KBM-7 (cell line): ENCODE measurements at regions not wholly inside any gene's neighbourhood (a gene's known extent, or its start where the extent isn't known, plus 50 kb on each side); places are given as distances from the start of the nearest gene placed in this dataset.
"Not testable (repeated sequence)": the region's sequence is repeated elsewhere in the genome, so short reads cannot be mapped to it uniquely, and the experiment has no call there.

Experiments used
- DNase-seq: peaks from one replicate; pipeline ENCODE4 v3.0.0-alpha.2; 2015
- in situ Hi-C: fragments of 300-500 bp; cut with MboI; formaldehyde crosslinking; loops from 2 replicates; pipeline ENCODE4 v1.14.3; 2020; ENCODE audit warnings: low sequenced_read_pairs, low pct_unique_long_range_greater_than_20kb, mixed read lengths

DNA sequence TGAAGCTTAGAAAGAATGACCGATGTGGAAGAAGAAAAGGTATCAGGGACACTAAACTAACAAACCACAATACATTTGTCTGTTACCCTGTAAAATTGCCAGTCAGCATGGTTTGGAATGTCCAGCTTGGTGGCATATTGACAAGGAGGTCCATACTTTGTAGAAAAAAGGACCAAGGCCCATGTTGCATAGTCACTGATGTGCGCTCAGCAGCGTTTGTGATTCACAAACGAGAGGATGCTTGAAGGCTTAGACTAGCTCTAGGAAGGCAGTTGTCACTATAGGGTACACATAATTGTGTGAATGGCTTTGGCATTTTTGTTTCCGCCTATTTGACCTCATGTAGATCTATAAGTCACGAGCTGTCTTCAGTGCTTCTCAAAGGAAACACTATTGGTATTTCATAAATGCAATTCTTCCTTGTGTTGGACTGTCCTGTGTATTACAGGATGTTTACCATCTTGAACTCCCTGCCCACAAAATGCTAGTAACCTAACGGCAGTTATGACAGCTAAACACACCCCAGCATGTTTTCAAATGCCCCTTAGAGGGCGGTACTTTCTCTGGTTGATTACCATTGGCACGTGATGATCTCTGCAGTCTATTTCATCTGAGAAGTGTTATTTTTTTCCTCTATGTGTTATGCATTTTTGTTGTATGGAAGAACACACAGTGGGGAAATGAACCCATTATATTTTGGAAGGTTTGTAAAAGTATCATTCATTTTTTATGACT, 304.2 kb downstream of the CYRIA start:
- DNase-seq = no peak
- in situ Hi-C loops = no loop called here

- in situ Hi-C loops = no loop called here
- DNase-seq = no peak
These were observed 305.7 kb downstream of the CYRIA start for GRCh38 chr2:16359961-16360360.

GRCh38 chr2:16357188-16357587, 308.4 kb downstream of the CYRIA start:
- in situ Hi-C loops = no loop called here
- DNase-seq = no peak

GRCh38 chr2:16351541-16351940, 314.1 kb downstream of the CYRIA start:
- in situ Hi-C loops = no loop called here
- no peak for DNase-seq

GRCh38 chr2:16351137-16351536, 314.5 kb downstream of the CYRIA start:
- in situ Hi-C loops = no loop called here

DNA sequence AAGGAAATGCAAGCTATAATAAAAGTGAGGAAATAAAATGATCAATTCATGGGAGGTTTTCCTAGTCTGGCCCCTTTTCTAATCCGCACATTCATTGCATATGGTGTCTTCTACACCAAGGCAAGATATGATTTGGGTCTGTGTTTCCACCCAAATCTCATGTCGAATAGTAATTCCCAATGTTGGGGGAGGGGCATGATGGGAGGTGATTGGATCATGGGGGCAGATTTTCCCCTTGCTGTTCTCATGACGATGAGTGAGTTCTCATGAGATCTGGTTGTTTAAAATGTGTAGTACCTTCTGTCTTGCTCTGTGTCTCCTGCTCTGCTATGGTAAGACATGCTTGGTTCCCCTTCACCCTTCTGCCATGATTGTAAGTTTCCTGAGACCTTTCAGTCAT, 315.4 kb downstream of the CYRIA start:
- in situ Hi-C loops = no loop called here
- no peak for DNase-seq

More at GRCh38 chr2:16351137-16351536, 314.5 kb downstream of the CYRIA start:
- DNase-seq = no peak

DNA sequence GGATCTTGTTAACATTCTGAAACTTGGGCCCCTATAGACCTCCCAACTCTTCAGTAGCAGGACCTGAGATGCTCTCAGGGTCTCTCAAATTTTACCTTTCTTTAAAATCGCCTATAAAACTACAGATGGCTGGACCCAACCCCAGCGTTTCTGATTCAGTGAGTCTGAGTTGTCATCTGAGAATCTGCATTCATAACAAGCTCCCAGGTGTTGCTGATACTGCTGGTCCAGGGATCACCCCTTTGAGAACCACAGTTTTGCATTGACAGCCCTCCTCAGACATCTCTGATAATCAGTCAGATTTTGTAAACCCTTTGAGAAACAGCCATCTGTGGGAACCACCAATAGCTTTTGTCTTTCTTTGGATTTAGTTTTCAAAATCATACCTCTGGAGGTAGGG, 315.8 kb downstream of the CYRIA start:
- in situ Hi-C loops = no loop called here
- no peak for DNase-seq

GRCh38 chr2:16348821-16349515, 316.7 kb downstream of the CYRIA start:
- in situ Hi-C loops = no loop called here
- no peak for DNase-seq

GRCh38 chr2:16346671-16347070, 319.0 kb downstream of the CYRIA start:
- DNase-seq = no peak
- in situ Hi-C loops = no loop called here

DNA sequence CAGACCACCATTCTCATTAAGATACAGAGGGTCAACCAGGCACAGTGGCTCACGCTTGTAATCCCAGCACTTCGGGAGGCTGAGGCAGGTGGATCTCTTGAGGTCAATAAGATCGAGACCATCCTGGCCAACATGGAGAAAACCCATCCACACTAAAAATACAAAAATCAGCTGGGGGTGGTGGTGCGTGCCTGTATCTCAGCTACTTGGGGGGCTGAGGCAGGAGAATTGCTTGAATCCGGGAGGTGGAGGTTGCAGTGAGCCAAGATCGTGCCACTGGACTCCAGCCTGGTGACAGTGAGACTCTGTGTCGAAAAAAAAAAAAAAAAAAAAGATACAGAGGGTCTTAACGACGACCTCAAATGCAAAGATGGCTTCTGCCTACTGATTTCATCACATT, 320.4 kb downstream of the CYRIA start:
- in situ Hi-C loops, DNase-seq: not testable (repeated sequence)

DNA sequence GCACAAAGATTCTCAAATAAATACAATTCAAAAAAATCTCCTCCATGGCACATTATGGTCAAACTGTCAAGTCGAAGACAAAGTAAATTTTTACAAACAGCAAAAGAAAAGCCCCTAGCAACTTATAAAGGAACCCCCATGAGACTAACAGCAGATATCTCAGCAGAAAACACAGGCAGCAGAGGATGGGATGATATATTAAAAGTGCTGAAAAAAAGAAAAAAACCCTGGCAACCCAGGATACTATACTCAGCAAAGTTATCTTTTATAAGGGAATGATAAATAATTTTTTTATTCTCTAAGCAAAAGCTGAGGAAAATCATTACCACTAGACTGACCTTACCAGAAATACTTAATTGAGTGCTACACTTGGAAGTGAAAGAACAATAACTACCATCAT, 326.4 kb downstream of the CYRIA start:
- in situ Hi-C loops = no loop called here

DNA sequence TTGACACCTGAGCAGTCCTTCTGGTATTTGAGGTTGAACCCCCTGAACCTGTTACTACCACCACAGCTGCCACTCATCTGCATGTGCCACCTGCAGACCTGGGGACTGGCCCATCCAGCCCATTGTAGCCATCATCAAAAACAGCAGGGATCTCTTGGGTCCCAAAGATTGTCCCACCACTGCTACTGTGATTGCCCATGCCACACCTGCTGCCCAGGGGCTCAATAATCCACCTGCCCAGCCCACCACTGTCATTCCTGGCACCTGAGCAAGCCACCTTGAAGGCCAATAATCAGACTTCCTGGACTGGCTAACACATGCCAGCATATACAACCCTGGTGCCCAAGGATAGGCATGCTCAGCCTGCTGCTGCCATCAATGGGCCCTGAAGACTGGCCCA, 327.6 kb downstream of the CYRIA start:
- DNase-seq = no peak
- in situ Hi-C loops = no loop called here

More for the DNA sequence above, 326.4 kb downstream of the CYRIA start:
- DNase-seq = no peak

- in situ Hi-C loops = no loop called here
- DNase-seq = no peak
These were observed 328.7 kb downstream of the CYRIA start for GRCh38 chr2:16336916-16337315.

GRCh38 chr2:16336491-16336890, 329.1 kb downstream of the CYRIA start:
- no peak for DNase-seq
- in situ Hi-C loops = no loop called here

GRCh38 chr2:16335947-16336346, 329.7 kb downstream of the CYRIA start:
- in situ Hi-C loops = no loop called here
- DNase-seq = no peak

GRCh38 chr2:16335604-16335930, 330.1 kb downstream of the CYRIA start:
- in situ Hi-C loops = no loop called here
- DNase-seq = no peak

GRCh38 chr2:16334886-16335603, 330.6 kb downstream of the CYRIA start:
- DNase-seq = no peak
- in situ Hi-C loops = no loop called here

- in situ Hi-C loops = no loop called here
- DNase-seq = no peak
These were observed 331.3 kb downstream of the CYRIA start for GRCh38 chr2:16334366-16334765.

DNA sequence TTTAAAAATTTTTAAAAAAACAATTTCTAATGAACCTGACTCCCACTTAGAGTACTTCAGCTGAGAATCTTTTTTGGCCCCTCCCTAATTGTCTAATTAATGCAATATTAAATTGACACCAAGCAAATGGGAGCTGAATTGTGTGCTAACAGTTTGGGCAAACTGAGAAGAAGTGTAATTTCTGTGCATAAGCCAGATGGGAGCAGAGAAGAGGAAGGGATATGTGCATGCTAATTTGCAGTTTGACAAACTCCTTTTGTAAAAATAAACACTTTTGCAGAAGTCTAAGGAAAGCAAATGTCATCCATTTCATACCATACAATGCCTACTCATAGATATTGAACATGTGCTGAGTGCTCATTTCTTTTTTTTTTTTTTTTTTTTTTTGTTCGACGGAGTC, 332.0 kb downstream of the CYRIA start:
- in situ Hi-C loops = no loop called here
- no peak for DNase-seq
